GM12878 (cell line): ENCODE measurements at regions not wholly inside any gene's neighbourhood (a gene's known extent, or its start where the extent isn't known, plus 50 kb on each side); places are given as distances from the start of the nearest gene placed in this dataset.

Experiments used
- ATAC-seq: fragments of 200-7000 bp; cut with Tn5 transposase; 3 replicates; pipeline ENCODE4 v1.9.1; 2020; ENCODE audit warnings: mild to moderate bottlenecking, moderate library complexity
- BruUV-seq: library from RNA; stranded (reverse); fragments of 400-500 nt; replicated peaks from 2 replicates; lab custom pipeline; 2021; lab: Mats Ljungman, UMichigan
- CTCF ChIA-PET: fragments of 300-600 bp; sonication (Branson Sonifier 250); formaldehyde crosslinking; extraction: SDS; loops from one replicate; lab custom pipeline; 2021; ENCODE audit warnings: inconsistent platforms; lab: Yijun Ruan, JAX
- POLR2A ChIA-PET: fragments of 350-600 bp; formaldehyde crosslinking; extraction: SDS; loops from one replicate; lab custom pipeline; 2021; ENCODE audit warnings: inconsistent platforms; lab: Charles Lee
- RAD21 ChIA-PET: fragments of 300-600 bp; sonication (Branson Sonifier 250); formaldehyde crosslinking; loops from one replicate; lab custom pipeline; 2023; ENCODE audit warnings: antibody characterized with exemption; ENCODE audit not compliant: unreplicated experiment; lab: Charles Lee
- SMC1A ChIA-PET: fragments of 300-600 bp; sonication (Branson Sonifier 250); formaldehyde crosslinking; loops from one replicate; lab custom pipeline; 2023; ENCODE audit not compliant: unreplicated experiment, uncharacterized antibody; lab: Charles Lee
- DNase-seq: peaks from one replicate; pipeline ENCODE4 v3.0.0-alpha.2; 2011; ENCODE audit warnings: low read depth, low spot score
- FAIRE-seq: peaks from 3 replicates; lab custom pipeline; 2011; peaks lifted over from hg19 to GRCh38; lab: Jason Lieb, UNC
- H2AFZ ChIP-seq: 2 replicates; pipeline ENCODE4 v1.6.0; 2011; ENCODE audit warnings: low read depth, low read length, control low read depth; ENCODE audit not compliant: control insufficient read depth
- H3K27ac ChIP-seq: 2 replicates; pipeline ENCODE4 v1.5.1; 2011; ENCODE audit warnings: control low read depth; ENCODE audit not compliant: control insufficient read depth, insufficient read depth
- H3K27me3 ChIP-seq, 2 experiments: replicated peaks in 1 of 2; 2 replicates each; pipeline versions ENCODE4 v1.6.0 to v1.6.1; 2011; ENCODE audit warnings: low read length in 1 of 2; ENCODE audit not compliant: control insufficient read depth in 2 of 2, insufficient read depth in 2 of 2
- H3K36me3 ChIP-seq, 2 experiments: 2 replicates each; pipeline ENCODE4 v1.5.1; 2011; ENCODE audit warnings: low read length in 1 of 2; ENCODE audit not compliant: control insufficient read depth in 2 of 2, insufficient read depth in 2 of 2
- H3K4me1 ChIP-seq: 2 replicates; pipeline ENCODE4 v1.6.1; 2011; ENCODE audit warnings: mild to moderate bottlenecking, low read length, moderate library complexity, mixed read lengths; ENCODE audit not compliant: control insufficient read depth, insufficient read depth
- H3K4me2 ChIP-seq: 2 replicates; pipeline ENCODE4 v1.6.0; 2011; ENCODE audit warnings: control low read depth; ENCODE audit not compliant: control insufficient read depth, insufficient read depth
- H3K4me3 ChIP-seq: fragments of 200-600 bp; sonication (generic); 2 replicates; pipeline ENCODE4 v1.5.1; 2016
- H3K79me2 ChIP-seq: 2 replicates; pipeline ENCODE4 v1.6.0; 2011; ENCODE audit warnings: low read length; ENCODE audit not compliant: control insufficient read depth, insufficient read depth
- H3K9ac ChIP-seq: 2 replicates; pipeline ENCODE4 v1.8.0; 2011; ENCODE audit warnings: low read length, control low read depth, mixed read lengths; ENCODE audit not compliant: control insufficient read depth, insufficient read depth
- H3K9me3 ChIP-seq: replicated peaks from 3 replicates; pipeline ENCODE4 v1.5.1; 2011; ENCODE audit warnings: mild to moderate bottlenecking, low read length; ENCODE audit not compliant: control insufficient read depth, insufficient read depth
- H4K20me1 ChIP-seq: 2 replicates; pipeline ENCODE4 v1.6.0; 2011; ENCODE audit not compliant: control insufficient read depth, insufficient read depth
- BACH1 ChIP-seq: fragments of 450-650 bp; IDR thresholded peaks from 2 replicates; pipeline ENCODE4 v1.6.1; 2017; ENCODE audit warnings: mild to moderate bottlenecking, borderline replicate concordance
- IRF4 ChIP-seq: IDR thresholded peaks from 2 replicates; pipeline ENCODE4 v1.6.1; 2011; ENCODE audit warnings: low read depth, low read length
- MTA2 ChIP-seq: fragments of 450-650 bp; IDR thresholded peaks from 2 replicates; pipeline ENCODE4 v1.6.1; 2016; ENCODE audit warnings: low read depth, mild to moderate bottlenecking, moderate library complexity
- NBN ChIP-seq: fragments of 450-650 bp; IDR thresholded peaks from 2 replicates; pipeline ENCODE4 v1.6.1; 2016
- NR2F1 ChIP-seq: fragments of 450-650 bp; conservative IDR thresholded peaks from 2 replicates; pipeline ENCODE4 v1.6.1; 2017; ENCODE audit warnings: mild to moderate bottlenecking
- RFX5 ChIP-seq: IDR thresholded peaks from 2 replicates; pipeline ENCODE4 v1.6.1; 2011; ENCODE audit warnings: low read depth, low read length, improper control_type of control experiment
- TARDBP ChIP-seq: IDR thresholded peaks from 2 replicates; pipeline ENCODE4 v1.6.1; 2016; ENCODE audit warnings: borderline replicate concordance
- YY1 ChIP-seq: IDR thresholded peaks from 2 replicates; pipeline ENCODE4 v1.6.1; 2011; ENCODE audit warnings: low read depth, mild to moderate bottlenecking, low read length
- WGBS: methylation state at CpG from one replicate; pipeline ENCODE4 v1.1.6; 2016; ENCODE audit warnings: low lambda C conversion rate; ENCODE audit not compliant: insufficient replicate concordance, insufficient coverage; ENCODE audit errors: missing lambda C conversion rate; 5-methylcytosine and 5-hydroxymethylcytosine counted together
- in situ Hi-C: fragments of 300-500 bp; cut with MboI; formaldehyde crosslinking; loops from 9 replicates; pipeline ENCODE4 v1.14.3; 2018; ENCODE audit warnings: mixed read lengths
- intact Hi-C: fragments of 100-400 bp; cut with micrococcal nuclease; formaldehyde crosslinking; loops from one replicate; pipeline ENCODE4 v1.14.2; 2022; ENCODE audit not compliant: unreplicated experiment
- TF ChIP-seq, protein P1 (sequence below): fragments of 450-650 bp; formaldehyde crosslinking; IDR thresholded peaks from 2 replicates; pipeline ENCODE4 v1.4.0; 2022; ENCODE audit warnings: mild to moderate bottlenecking, moderate library complexity
- TF ChIP-seq, protein P2 (sequence below): fragments of 450-650 bp; IDR thresholded peaks from 2 replicates; pipeline ENCODE4 v1.6.1; 2014; ENCODE audit warnings: mild to moderate bottlenecking
- TF ChIP-seq, protein P3 (sequence below): IDR thresholded peaks from 2 replicates; pipeline ENCODE4 v1.6.1; 2011; ENCODE audit warnings: borderline replicate concordance, low read depth, mild to moderate bottlenecking, moderate library complexity, mixed read lengths, low read length; ENCODE audit not compliant: insufficient read depth; ENCODE audit errors: extremely low read length
- TF ChIP-seq, protein P4 (sequence below): IDR thresholded peaks from 2 replicates; pipeline ENCODE4 v1.6.1; 2012; ENCODE audit warnings: low read depth, low read length, improper control_type of control experiment

DNA sequence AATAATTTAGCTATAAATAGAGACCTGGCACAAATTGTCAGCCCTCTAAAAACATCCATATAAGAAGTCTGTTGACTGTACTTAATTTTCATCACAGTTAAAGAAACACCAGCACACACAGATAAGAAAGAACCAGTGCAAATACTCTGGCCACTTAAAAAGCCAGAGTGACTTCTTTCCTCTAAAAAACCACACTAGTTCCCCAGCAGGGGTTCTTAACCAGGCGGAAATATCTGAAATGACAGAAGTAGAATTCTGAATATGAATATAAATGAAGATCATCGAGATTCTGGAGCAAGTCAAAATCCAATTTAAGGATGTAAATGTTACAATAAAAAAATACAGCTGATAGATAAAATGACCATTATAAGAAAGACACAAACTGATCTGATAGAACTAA lies 870.6 kb upstream of the ADGRL4 start:
- H3K4me2 ChIP-seq = no peak overlapping the region
- intact Hi-C loops = no loop called here
- RAD21 ChIA-PET = no interaction called here
- no peak for TF ChIP-seq RFX5
- TF ChIP-seq, all 136 proteins: peak for 0
- CTCF ChIA-PET = no interaction called here
- ATAC-seq = no peak
- Histone ChIP-seq H2AFZ (no peak overlapping the region), H3K27me3 (no peaks in the 10 kb centered on the region), H3K36me3 (no peaks in the 10 kb centered on the region), H3K9me3 (no peaks in the 10 kb centered on the region), H3K4me3 (no peak overlapping the region), H4K20me1 (no peaks in the 10 kb centered on the region), H3K9ac (no peak overlapping the region), H3K79me2 (no peaks in the 10 kb centered on the region), H3K27ac (no peak overlapping the region), H3K4me1 (no peaks in the 10 kb centered on the region)
- POLR2A ChIA-PET = no interaction called here
- SMC1A ChIA-PET = interaction anchor here (0.6 kb wide), 1 partner anchor 1058 kb away, joined by 3 read pairs; no protein-coding TSS in a partner anchor
- 15% methylated on average over 2 of the region's 2 CpGs for WGBS
- DNase-seq = no peak
- FAIRE-seq = no peak
- BruUV-seq = no TSS peak
- in situ Hi-C loops = no loop called here

DNA sequence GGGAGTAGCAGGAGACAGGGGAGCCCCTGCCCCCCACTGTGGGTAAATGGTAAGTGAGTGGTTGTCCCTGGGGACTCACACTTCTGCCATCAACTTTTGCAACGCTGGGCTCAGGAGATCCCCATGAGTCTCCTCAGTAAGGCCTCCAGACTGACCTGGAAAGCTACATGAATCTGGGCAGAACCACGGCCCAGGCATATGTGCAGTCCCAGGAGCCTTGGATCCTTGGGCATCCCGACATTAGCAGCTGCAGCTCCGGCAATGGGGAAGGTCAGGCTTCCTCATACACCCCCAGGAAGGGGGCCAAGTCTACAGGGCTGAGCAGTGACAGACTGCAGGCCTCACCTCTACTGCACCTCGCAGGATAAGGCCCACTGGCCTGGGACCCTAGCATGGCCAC lies 868.7 kb upstream of the ADGRL4 start:
- POLR2A ChIA-PET = no interaction called here
- no peak overlapping the region for H3K9ac ChIP-seq
- no peaks in the 10 kb centered on the region for H3K27me3 ChIP-seq
- H2AFZ ChIP-seq = no peak overlapping the region
- no peak overlapping the region for H3K4me2 ChIP-seq
- H3K36me3 ChIP-seq = no peaks in the 10 kb centered on the region
- 8% methylated on average over 5 of the region's 5 CpGs for WGBS
- SMC1A ChIA-PET = no interaction called here
- ATAC-seq = no peak
- intact Hi-C loops = no loop called here
- no TSS peak for BruUV-seq
- no peaks in the 10 kb centered on the region for H4K20me1 ChIP-seq
- FAIRE-seq = no peak
- in situ Hi-C loops = no loop called here
- DNase-seq = no peak
- H3K9me3 ChIP-seq = no peaks in the 10 kb centered on the region
- no peaks in the 10 kb centered on the region for H3K4me1 ChIP-seq
- no peak overlapping the region for H3K4me3 ChIP-seq
- no peaks in the 10 kb centered on the region for H3K79me2 ChIP-seq
- no peak overlapping the region for H3K27ac ChIP-seq
- RAD21 ChIA-PET = no interaction called here
- CTCF ChIA-PET = no interaction called here
- TF ChIP-seq MTA2 = no peak
- TF ChIP-seq TARDBP = no peak
- TF ChIP-seq, protein P1, sequence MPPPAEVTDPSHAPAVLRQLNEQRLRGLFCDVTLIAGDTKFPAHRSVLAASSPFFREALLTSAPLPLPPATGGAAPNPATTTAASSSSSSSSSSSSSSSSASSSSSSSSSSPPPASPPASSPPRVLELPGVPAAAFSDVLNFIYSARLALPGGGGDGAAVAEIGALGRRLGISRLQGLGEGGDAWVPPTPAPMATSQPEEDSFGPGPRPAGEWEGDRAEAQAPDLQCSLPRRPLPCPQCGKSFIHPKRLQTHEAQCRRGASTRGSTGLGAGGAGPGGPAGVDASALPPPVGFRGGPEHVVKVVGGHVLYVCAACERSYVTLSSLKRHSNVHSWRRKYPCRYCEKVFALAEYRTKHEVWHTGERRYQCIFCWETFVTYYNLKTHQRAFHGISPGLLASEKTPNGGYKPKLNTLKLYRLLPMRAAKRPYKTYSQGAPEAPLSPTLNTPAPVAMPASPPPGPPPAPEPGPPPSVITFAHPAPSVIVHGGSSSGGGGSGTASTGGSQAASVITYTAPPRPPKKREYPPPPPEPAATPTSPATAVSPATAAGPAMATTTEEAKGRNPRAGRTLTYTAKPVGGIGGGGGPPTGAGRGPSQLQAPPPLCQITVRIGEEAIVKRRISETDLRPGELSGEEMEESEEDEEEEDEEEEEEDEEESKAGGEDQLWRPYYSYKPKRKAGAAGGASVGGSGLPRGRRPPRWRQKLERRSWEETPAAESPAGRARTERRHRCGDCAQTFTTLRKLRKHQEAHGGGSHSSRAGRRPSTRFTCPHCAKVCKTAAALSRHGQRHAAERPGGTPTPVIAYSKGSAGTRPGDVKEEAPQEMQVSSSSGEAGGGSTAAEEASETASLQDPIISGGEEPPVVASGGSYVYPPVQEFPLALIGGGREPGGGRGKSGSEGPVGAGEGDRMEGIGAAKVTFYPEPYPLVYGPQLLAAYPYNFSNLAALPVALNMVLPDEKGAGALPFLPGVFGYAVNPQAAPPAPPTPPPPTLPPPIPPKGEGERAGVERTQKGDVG (CRISPR knock-in tag) = no peak
- TF ChIP-seq, protein P2, sequence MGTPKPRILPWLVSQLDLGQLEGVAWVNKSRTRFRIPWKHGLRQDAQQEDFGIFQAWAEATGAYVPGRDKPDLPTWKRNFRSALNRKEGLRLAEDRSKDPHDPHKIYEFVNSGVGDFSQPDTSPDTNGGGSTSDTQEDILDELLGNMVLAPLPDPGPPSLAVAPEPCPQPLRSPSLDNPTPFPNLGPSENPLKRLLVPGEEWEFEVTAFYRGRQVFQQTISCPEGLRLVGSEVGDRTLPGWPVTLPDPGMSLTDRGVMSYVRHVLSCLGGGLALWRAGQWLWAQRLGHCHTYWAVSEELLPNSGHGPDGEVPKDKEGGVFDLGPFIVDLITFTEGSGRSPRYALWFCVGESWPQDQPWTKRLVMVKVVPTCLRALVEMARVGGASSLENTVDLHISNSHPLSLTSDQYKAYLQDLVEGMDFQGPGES = no peak
- TF ChIP-seq, protein P3, sequence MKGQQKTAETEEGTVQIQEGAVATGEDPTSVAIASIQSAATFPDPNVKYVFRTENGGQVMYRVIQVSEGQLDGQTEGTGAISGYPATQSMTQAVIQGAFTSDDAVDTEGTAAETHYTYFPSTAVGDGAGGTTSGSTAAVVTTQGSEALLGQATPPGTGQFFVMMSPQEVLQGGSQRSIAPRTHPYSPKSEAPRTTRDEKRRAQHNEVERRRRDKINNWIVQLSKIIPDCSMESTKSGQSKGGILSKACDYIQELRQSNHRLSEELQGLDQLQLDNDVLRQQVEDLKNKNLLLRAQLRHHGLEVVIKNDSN = no peak
- TF ChIP-seq, protein P4, sequence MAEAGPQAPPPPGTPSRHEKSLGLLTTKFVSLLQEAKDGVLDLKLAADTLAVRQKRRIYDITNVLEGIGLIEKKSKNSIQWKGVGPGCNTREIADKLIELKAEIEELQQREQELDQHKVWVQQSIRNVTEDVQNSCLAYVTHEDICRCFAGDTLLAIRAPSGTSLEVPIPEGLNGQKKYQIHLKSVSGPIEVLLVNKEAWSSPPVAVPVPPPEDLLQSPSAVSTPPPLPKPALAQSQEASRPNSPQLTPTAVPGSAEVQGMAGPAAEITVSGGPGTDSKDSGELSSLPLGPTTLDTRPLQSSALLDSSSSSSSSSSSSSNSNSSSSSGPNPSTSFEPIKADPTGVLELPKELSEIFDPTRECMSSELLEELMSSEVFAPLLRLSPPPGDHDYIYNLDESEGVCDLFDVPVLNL = no peak
- TF ChIP-seq NBN = no peak
- TF ChIP-seq IRF4 = no peak
- no peak for TF ChIP-seq BACH1
- no peak for TF ChIP-seq YY1
- TF ChIP-seq NR2F1 = no peak
